Fibroblast of lung (primary cell): ENCODE measurements at regions not wholly inside any gene's neighbourhood (a gene's known extent, or its start where the extent isn't known, plus 50 kb on each side); places are given as distances from the start of the nearest gene placed in this dataset.
"Not testable (repeated sequence)": the region's sequence is repeated elsewhere in the genome, so short reads cannot be mapped to it uniquely, and the experiment has no call there.

Experiments used
- DNase-seq, 2 donors: peaks; one replicate each; pipeline versions ENCODE4 v3.0.0 to v3.0.0-alpha.2; 2010; ENCODE audit warnings: low read depth in 2 of 2
- H2AFZ ChIP-seq: 2 replicates; pipeline ENCODE4 v1.5.1; 2012; ENCODE audit warnings: low read length, control low read depth, inconsistent platforms
- H3K27ac ChIP-seq: 2 replicates; pipeline ENCODE4 v1.5.1; 2011; ENCODE audit warnings: low read length, control low read depth; ENCODE audit not compliant: insufficient read depth
- H3K27me3 ChIP-seq: 2 replicates; pipeline ENCODE4 v1.5.1; 2011; ENCODE audit warnings: mild to moderate bottlenecking, low read length; ENCODE audit not compliant: control insufficient read depth, insufficient read depth
- H3K36me3 ChIP-seq: 2 replicates; pipeline ENCODE4 v1.5.1; 2011; ENCODE audit warnings: low read length; ENCODE audit not compliant: control insufficient read depth, insufficient read depth
- H3K4me1 ChIP-seq: 2 replicates; pipeline ENCODE4 v1.5.1; 2011; ENCODE audit warnings: low read length; ENCODE audit not compliant: control insufficient read depth, insufficient read depth; ENCODE audit errors: extremely low read depth
- H3K4me2 ChIP-seq: 2 replicates; pipeline ENCODE4 v1.5.1; 2011; ENCODE audit warnings: low read length, control low read depth; ENCODE audit not compliant: insufficient read depth; ENCODE audit errors: extremely low read depth
- H3K4me3 ChIP-seq, 4 experiments: fragments of 200-600 bp in 1 of 4; sonication (generic) in 1 of 4; replicated peaks in 1 of 4; 2 replicates each; pipeline ENCODE4 v1.5.1; 2011 to 2016; ENCODE audit warnings: low read length in 4 of 4, low read depth in 3 of 4, mild to moderate bottlenecking in 3 of 4, control low read depth in 2 of 4, inconsistent platforms in 1 of 4, mixed read lengths in 1 of 4; ENCODE audit not compliant: insufficient read depth in 1 of 4; ENCODE audit errors: control extremely low read depth in 1 of 4
- H3K79me2 ChIP-seq: 2 replicates; pipeline ENCODE4 v1.5.1; 2012; ENCODE audit warnings: mild to moderate bottlenecking, low read length, inconsistent platforms; ENCODE audit not compliant: control insufficient read depth, insufficient read depth
- H3K9ac ChIP-seq: 2 replicates; pipeline ENCODE4 v1.5.1; 2011; ENCODE audit warnings: mild to moderate bottlenecking, low read length, control low read depth; ENCODE audit not compliant: insufficient read depth
- H3K9me3 ChIP-seq: 2 replicates; pipeline ENCODE4 v1.5.1; 2012; ENCODE audit warnings: low read depth, low read length; ENCODE audit not compliant: control insufficient read depth, insufficient read depth
- H4K20me1 ChIP-seq: 2 replicates; pipeline ENCODE4 v1.5.1; 2011; ENCODE audit warnings: low read length; ENCODE audit not compliant: control insufficient read depth, insufficient read depth; ENCODE audit errors: extremely low read depth
- EZH2 ChIP-seq: IDR thresholded peaks from 2 replicates; pipeline ENCODE4 v1.5.1; 2012; ENCODE audit warnings: low read length, control low read depth, mild to moderate bottlenecking; ENCODE audit errors: missing control alignments
- TF ChIP-seq, protein P1 (sequence below), 2 donors: IDR thresholded peaks in 1 of 2; conservative IDR thresholded peaks in 1 of 2; 1 replicate in 1 of 2; 2 replicates in 1 of 2; pipeline ENCODE4 v1.5.1; 2011 to 2012; ENCODE audit warnings: low read length in 2 of 2, control low read depth in 1 of 2, inconsistent platforms in 1 of 2, low read depth in 1 of 2, mild to moderate bottlenecking in 1 of 2

DNA sequence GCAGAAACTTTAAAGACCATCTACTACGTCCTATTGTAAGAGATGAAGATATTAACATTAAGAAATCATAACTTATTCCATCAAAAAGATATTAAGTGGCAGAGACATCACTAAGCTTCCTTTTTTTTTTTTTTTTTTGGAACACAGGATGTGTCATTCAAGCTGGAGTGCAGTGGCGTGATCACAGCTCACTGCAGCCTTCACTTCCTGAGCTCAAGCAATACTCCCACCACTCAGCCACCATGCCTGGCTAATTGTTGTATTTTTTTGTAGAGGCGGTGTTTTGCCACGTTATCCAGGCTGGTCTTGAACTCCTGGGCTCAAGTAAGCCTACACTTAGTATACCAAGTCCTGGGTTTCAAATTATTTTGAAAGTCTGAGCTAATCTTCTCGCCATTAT, 169.7 kb upstream of the KCTD7 start:
- not testable (repeated sequence) for DNase-seq, H3K27me3 ChIP-seq, H2AFZ ChIP-seq, H4K20me1 ChIP-seq, H3K79me2 ChIP-seq, H3K4me3 ChIP-seq, H3K9me3 ChIP-seq, H3K4me2 ChIP-seq, H3K9ac ChIP-seq, H3K4me1 ChIP-seq, H3K27ac ChIP-seq, H3K36me3 ChIP-seq

DNA sequence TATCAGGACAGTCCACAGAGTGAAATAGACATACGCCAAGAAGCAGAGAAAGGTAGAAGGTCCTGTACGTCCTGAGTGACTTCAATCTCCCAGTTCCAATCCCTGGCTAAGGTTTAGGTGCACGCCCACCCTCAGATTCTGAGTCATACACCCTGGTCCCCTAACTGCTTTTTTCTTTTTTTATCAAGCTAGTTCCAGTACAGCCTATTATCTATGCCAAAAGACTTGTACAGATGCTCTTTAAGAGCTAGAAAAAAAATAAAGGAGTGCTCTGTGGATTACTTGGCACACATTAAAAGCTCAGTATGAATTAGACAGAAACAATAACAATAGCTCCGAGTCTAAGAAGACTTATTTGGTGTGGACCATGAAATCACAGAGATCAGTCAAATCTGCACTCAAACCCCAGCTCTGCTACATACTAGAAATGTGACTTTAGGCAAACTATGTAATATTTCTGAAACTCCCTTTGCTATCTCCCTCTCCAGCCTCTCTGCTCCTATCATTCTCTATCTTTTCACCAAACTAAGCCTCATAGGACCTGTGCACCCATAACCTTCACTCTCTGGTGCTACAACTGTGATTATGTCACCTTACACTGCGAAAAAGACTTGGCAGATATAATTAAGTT, 168.8 kb upstream of the KCTD7 start:
- not testable (repeated sequence) for H2AFZ ChIP-seq, H3K9me3 ChIP-seq, H3K9ac ChIP-seq, H3K36me3 ChIP-seq, H3K4me1 ChIP-seq, H3K27me3 ChIP-seq, H3K27ac ChIP-seq, H4K20me1 ChIP-seq, H3K4me2 ChIP-seq, H3K79me2 ChIP-seq, H3K4me3 ChIP-seq
- peak; percentile 13 to 41 for DNase-seq

DNA sequence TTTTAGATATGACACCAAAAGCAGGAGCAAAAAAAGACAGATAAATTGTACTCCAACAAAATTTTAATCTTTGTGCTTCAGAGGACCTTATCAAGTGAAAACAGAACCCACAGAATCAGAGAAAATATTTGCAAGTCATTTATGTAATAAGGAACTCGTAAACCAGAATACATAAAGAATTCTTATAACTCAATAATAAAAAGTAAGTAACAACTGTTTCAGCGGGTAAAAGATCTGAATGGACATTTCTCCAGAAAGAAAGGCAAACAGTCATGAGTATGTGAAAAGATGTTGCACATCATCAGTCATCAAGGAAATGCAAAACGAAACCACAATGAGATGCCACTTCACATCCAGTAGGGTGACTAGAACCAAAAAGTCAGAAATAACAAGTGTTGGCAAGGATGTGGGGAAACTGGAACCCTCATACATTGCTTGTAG, 167.7 kb upstream of the KCTD7 start:
- no peak overlapping the region for H3K27ac ChIP-seq
- DNase-seq = no peak

DNA sequence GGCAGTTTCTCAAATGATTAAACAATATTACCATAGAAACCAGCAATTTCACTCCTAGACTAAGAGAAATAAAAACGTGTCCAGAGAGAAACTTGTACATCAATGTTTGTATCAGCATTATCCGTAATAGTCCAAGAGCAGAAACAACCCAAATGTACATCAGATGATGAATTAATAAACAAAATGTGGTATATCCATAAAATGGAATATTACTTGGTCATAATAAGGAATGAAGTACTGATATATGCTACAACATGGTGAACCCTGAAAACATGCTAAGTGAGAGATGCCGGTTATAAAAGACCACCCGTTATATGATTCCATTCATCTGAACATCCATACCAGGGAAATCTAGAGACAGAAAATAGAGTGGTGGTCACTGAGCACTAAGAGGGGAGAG, 167.3 kb upstream of the KCTD7 start:
- H3K4me3 ChIP-seq, H3K27ac ChIP-seq, H3K4me1 ChIP-seq, H3K27me3 ChIP-seq, H3K4me2 ChIP-seq, H3K9me3 ChIP-seq, DNase-seq, H3K36me3 ChIP-seq, H2AFZ ChIP-seq, H3K9ac ChIP-seq, H3K79me2 ChIP-seq, H4K20me1 ChIP-seq: not testable (repeated sequence)

More for the DNA sequence above, 167.7 kb upstream of the KCTD7 start:
- no peak overlapping the region for H3K9ac ChIP-seq
- H3K27me3 ChIP-seq = no peaks in the 10 kb centered on the region
- no peaks in the 10 kb centered on the region for H3K4me1 ChIP-seq
- TF ChIP-seq, protein P1, sequence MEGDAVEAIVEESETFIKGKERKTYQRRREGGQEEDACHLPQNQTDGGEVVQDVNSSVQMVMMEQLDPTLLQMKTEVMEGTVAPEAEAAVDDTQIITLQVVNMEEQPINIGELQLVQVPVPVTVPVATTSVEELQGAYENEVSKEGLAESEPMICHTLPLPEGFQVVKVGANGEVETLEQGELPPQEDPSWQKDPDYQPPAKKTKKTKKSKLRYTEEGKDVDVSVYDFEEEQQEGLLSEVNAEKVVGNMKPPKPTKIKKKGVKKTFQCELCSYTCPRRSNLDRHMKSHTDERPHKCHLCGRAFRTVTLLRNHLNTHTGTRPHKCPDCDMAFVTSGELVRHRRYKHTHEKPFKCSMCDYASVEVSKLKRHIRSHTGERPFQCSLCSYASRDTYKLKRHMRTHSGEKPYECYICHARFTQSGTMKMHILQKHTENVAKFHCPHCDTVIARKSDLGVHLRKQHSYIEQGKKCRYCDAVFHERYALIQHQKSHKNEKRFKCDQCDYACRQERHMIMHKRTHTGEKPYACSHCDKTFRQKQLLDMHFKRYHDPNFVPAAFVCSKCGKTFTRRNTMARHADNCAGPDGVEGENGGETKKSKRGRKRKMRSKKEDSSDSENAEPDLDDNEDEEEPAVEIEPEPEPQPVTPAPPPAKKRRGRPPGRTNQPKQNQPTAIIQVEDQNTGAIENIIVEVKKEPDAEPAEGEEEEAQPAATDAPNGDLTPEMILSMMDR (conservative IDR thresholded peaks at IDR 0.05 in 1 of 2, IDR thresholded peaks at IDR 0.05 in 1 of 2; ENCODE audit: low read depth in 1 of 2, low read length in 2 of 2) = no peak
- TF ChIP-seq EZH2 = no peak
- H4K20me1 ChIP-seq = no peaks in the 10 kb centered on the region
- H3K36me3 ChIP-seq = no peaks in the 10 kb centered on the region
- no peak overlapping the region for H2AFZ ChIP-seq
- H3K9me3 ChIP-seq = no peaks in the 10 kb centered on the region
- H3K79me2 ChIP-seq = no peaks in the 10 kb centered on the region
- no peak overlapping the region for H3K4me2 ChIP-seq
- no peak overlapping the region for H3K4me3 ChIP-seq

DNA sequence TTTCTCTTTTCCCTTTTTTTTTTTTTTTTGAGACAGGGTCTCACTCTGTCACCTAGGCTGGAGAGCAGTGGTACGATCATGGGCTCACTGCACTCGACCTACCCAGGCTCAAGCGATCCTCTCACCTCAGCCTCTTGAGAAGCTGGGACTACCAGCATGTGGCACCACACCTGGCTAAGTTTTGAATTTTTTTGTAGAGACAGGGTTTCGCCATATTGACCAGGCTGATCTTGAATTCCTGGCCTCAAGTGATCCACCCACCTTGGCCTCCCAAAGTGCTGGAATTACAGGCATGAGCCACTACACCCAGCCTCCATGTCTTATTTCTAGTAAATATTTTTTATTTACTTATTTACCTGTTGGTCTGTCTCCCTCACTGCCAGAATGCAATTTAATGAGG, 165.8 kb upstream of the KCTD7 start:
- H3K4me3 ChIP-seq, H3K27me3 ChIP-seq, H3K27ac ChIP-seq, H3K9me3 ChIP-seq, H3K9ac ChIP-seq, H3K4me1 ChIP-seq, H3K79me2 ChIP-seq, H2AFZ ChIP-seq, H4K20me1 ChIP-seq, H3K36me3 ChIP-seq, DNase-seq, H3K4me2 ChIP-seq: not testable (repeated sequence)
